ENCODE measurements at regions not wholly inside any gene's neighbourhood (a gene's known extent, or its start where the extent isn't known, plus 50 kb on each side); places are given as distances from the start of the nearest gene placed in this dataset.

DNA sequence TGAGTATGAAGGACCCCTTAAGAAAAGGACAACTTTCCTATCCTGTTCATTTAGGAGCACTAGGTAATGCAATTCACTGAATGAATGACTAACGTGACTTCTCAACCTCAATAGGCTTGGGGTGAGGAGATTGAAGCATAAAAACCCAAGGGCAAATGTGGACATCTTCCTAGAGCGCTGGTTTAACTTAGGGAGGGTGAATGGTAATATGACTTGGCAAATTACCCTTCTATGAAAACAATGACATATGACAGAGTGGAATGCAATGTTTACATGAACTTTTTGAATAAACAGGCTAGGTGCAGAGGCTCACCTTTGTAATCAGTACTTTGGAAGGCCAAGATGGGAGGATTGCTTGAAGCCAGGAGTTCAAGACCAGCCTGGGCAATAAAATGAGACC lies 83.9 kb upstream of the ANK3 start:
- TF ChIP-seq, protein P1, sequence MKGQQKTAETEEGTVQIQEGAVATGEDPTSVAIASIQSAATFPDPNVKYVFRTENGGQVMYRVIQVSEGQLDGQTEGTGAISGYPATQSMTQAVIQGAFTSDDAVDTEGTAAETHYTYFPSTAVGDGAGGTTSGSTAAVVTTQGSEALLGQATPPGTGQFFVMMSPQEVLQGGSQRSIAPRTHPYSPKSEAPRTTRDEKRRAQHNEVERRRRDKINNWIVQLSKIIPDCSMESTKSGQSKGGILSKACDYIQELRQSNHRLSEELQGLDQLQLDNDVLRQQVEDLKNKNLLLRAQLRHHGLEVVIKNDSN (IDR thresholded peaks at IDR 0.05): no peak
- TF ChIP-seq CREB1 (IDR thresholded peaks at IDR 0.05; ENCODE audit: low read depth) (no peak), ZBTB7A (IDR thresholded peaks at IDR 0.05; ENCODE audit: low read depth) (no peak), FOXM1 (IDR thresholded peaks at IDR 0.05; ENCODE audit: borderline replicate concordance, low read depth) (no peak)
- TF ChIP-seq, protein P2, sequence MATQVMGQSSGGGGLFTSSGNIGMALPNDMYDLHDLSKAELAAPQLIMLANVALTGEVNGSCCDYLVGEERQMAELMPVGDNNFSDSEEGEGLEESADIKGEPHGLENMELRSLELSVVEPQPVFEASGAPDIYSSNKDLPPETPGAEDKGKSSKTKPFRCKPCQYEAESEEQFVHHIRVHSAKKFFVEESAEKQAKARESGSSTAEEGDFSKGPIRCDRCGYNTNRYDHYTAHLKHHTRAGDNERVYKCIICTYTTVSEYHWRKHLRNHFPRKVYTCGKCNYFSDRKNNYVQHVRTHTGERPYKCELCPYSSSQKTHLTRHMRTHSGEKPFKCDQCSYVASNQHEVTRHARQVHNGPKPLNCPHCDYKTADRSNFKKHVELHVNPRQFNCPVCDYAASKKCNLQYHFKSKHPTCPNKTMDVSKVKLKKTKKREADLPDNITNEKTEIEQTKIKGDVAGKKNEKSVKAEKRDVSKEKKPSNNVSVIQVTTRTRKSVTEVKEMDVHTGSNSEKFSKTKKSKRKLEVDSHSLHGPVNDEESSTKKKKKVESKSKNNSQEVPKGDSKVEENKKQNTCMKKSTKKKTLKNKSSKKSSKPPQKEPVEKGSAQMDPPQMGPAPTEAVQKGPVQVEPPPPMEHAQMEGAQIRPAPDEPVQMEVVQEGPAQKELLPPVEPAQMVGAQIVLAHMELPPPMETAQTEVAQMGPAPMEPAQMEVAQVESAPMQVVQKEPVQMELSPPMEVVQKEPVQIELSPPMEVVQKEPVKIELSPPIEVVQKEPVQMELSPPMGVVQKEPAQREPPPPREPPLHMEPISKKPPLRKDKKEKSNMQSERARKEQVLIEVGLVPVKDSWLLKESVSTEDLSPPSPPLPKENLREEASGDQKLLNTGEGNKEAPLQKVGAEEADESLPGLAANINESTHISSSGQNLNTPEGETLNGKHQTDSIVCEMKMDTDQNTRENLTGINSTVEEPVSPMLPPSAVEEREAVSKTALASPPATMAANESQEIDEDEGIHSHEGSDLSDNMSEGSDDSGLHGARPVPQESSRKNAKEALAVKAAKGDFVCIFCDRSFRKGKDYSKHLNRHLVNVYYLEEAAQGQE (IDR thresholded peaks at IDR 0.05; ENCODE audit: low read depth): no peak

- no peak for TF ChIP-seq TAF1 (IDR thresholded peaks at IDR 0.05; ENCODE audit: low read depth)
- TF ChIP-seq TEAD4 (IDR thresholded peaks at IDR 0.05): no peak
- TF ChIP-seq FOXM1 (IDR thresholded peaks at IDR 0.05; ENCODE audit: borderline replicate concordance, low read depth): no peak
- TF ChIP-seq, protein P2 (IDR thresholded peaks at IDR 0.05; ENCODE audit: low read depth): no peak
Observed at GRCh38 chr10:60470091-60470490, 80.4 kb upstream of the ANK3 start.

DNA sequence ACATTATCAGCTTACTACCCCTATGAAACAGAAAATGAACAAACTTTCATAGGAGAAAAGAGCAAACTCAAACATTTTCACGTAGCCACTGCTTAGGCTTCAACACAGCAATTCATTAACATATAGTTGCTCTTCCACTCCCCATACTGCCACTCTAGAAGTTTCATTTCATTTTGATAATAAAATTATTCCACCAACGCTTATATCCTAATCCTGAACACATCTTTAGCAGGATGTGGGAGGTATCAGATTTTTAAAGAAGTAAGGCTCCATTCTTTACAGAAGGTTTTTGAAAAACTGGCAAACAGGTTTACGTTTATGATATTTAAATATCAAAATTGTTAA lies 77.5 kb upstream of the ANK3 start:
- TF ChIP-seq, protein P1 (IDR thresholded peaks at IDR 0.05): no peak

GRCh38 chr10:60466267-60467201 lies 76.9 kb upstream of the ANK3 start:
- TF ChIP-seq TCF12 (IDR thresholded peaks at IDR 0.05; ENCODE audit: low read depth): no peak
- TF ChIP-seq, protein P2 (IDR thresholded peaks at IDR 0.05; ENCODE audit: low read depth): no peak

DNA sequence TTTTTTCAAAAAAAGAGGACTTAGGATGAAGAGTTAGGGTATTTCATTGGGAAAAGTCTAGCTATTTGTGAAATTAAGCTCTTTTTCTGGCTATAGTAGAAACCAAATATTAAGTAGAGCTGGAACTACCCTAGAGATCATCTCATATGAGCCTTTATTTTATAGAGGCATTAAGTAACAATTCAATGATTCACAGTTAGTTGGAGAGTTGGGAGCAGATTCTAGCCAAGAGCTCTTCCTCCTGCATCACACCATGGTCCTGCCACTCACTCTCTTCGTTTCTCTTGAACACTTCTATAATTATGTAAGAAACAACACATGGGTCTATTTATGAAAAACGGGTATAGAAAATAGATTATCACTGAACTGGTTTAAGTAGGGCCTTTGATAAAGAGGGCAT lies 76.1 kb upstream of the ANK3 start:
- no peak for TF ChIP-seq RAD21 (IDR thresholded peaks at IDR 0.05; ENCODE audit: low read depth)
- no peak for TF ChIP-seq YY1 (IDR thresholded peaks at IDR 0.05; ENCODE audit: low read depth)
- no peak for TF ChIP-seq NFIC (IDR thresholded peaks at IDR 0.05)
- TF ChIP-seq TEAD4 (IDR thresholded peaks at IDR 0.05): no peak
- TF ChIP-seq, protein P2 (IDR thresholded peaks at IDR 0.05; ENCODE audit: low read depth): no peak
- no peak for TF ChIP-seq EP300 (IDR thresholded peaks at IDR 0.05; ENCODE audit: borderline replicate concordance)
